Psoas muscle (tissue), 7 donors: ENCODE measurements at regions not wholly inside any gene's neighbourhood (a gene's known extent, or its start where the extent isn't known, plus 50 kb on each side); places are given as distances from the start of the nearest gene placed in this dataset.

ENCODE experiments used
- ATAC-seq, 4 donors: fragments of 200-7000 bp; cut with Tn5 transposase; one replicate each; pipeline ENCODE4 v1.9.1; 2020; ENCODE audit warnings: moderate library complexity in 3 of 4, mild to moderate bottlenecking in 2 of 4
- DNase-seq, 2 donors: peaks; one replicate each; pipeline ENCODE4 v3.0.0-alpha.2; 2020
- H3K27ac ChIP-seq: fragments of 200-600 bp; one replicate; pipeline ENCODE4 v1.8.0; 2022
- H3K27me3 ChIP-seq, 3 donors: fragments of 200-600 bp in 1 of 3; one replicate each; pipeline versions ENCODE4 v1.6.1 to v1.8.0; 2013 to 2022; ENCODE audit warnings: low read length in 2 of 3, mild to moderate bottlenecking in 2 of 3, moderate library complexity in 1 of 3; ENCODE audit not compliant: insufficient read depth in 3 of 3
- H3K36me3 ChIP-seq, 2 donors: fragments of 200-600 bp in 1 of 2; one replicate each; pipeline versions ENCODE4 v1.6.1 to v1.8.0; 2013 to 2022; ENCODE audit warnings: low read depth in 1 of 2, mild to moderate bottlenecking in 1 of 2, moderate library complexity in 1 of 2; ENCODE audit not compliant: insufficient read depth in 1 of 2
- H3K4me1 ChIP-seq: fragments of 200-600 bp; one replicate; pipeline ENCODE4 v1.8.0; 2022
- H3K4me3 ChIP-seq: fragments of 200-600 bp; one replicate; pipeline ENCODE4 v1.8.0; 2022; ENCODE audit warnings: mild to moderate bottlenecking
- H3K9me3 ChIP-seq: fragments of 200-600 bp; one replicate; pipeline ENCODE4 v1.8.0; 2022
- CTCF ChIP-seq: fragments of 200-600 bp; IDR thresholded peaks from one replicate; pipeline ENCODE4 v1.8.0; 2022; ENCODE audit warnings: antibody characterized with exemption
- WGBS, 3 donors: extraction: QIAGEN DNeasy Blood & Tissue Kit; methylation state at CpG; one replicate each; pipeline versions ENCODE4 v1.1.6 to v1.1.7; 2013; 5-methylcytosine and 5-hydroxymethylcytosine counted together
- intact Hi-C, 2 donors: fragments of 100-400 bp; cut with DNase I; formaldehyde crosslinking; loops; one replicate each; pipeline versions ENCODE4 v1.11.0 to v1.14.2; 2022
- donor health status: healthy with polysubstance abuse.
- donor health status: DM: no; HTN: no; CAD: no; lungs with moderate emphysema.
- donor health status: Bipolar disorder and iron deficiency.
- donor health status: healthy.
- donor health status: DM: yes; HTN: yes; CAD: no.
- donor health status: DM: no; HTN: no; CAD: no.
- donor health status: DM: yes; HTN: yes; CAD: no.

- no peaks in the 10 kb centered on the region for H3K4me1 ChIP-seq
- H3K4me3 ChIP-seq, result no peak overlapping the region
- H3K27me3 ChIP-seq, result no peaks in the 10 kb centered on the region
- no peak for ATAC-seq
- intact Hi-C loops, result no loop called here
- 38 to 53% (median 50%) methylated on average over 1 of the region's 1 CpG for WGBS, 3 donors
- no peaks in the 10 kb centered on the region for H3K9me3 ChIP-seq
- H3K36me3 ChIP-seq, result no peaks in the 10 kb centered on the region
- DNase-seq, result no peak
- no peak for TF ChIP-seq CTCF
- no peak overlapping the region for H3K27ac ChIP-seq
Measured at GRCh38 chr16:62829084-62829483, 792.8 kb upstream of the CDH8 start.

- ATAC-seq (no peak), DNase-seq (no peak)
- 79 to 95% (median 84%) methylated on average over 2 of the region's 2 CpGs for WGBS, 3 donors
- peaks cover 7% of the 10 kb centered on the region for H3K9me3 ChIP-seq
- H3K4me1 ChIP-seq, result no peaks in the 10 kb centered on the region
- no peak overlapping the region for H3K27ac ChIP-seq
- intact Hi-C loops, result no loop called here
- H3K4me3 ChIP-seq, result no peak overlapping the region
- H3K36me3 ChIP-seq, result no peaks in the 10 kb centered on the region
- H3K27me3 ChIP-seq, result no peaks in the 10 kb centered on the region
- TF ChIP-seq CTCF, result no peak
Measured at GRCh38 chr16:62821824-62822223, 785.6 kb upstream of the CDH8 start.

- no peak overlapping the region for H3K4me3 ChIP-seq
- no peaks in the 10 kb centered on the region for H3K9me3 ChIP-seq
- no peak for TF ChIP-seq CTCF
- no peak overlapping the region for H3K27ac ChIP-seq
- no peaks in the 10 kb centered on the region for H3K27me3 ChIP-seq
- no peaks in the 10 kb centered on the region for H3K4me1 ChIP-seq
- H3K36me3 ChIP-seq, result no peaks in the 10 kb centered on the region
- intact Hi-C loops, result no loop called here
- WGBS, 3 donors, result 72 to 81% (median 72%) methylated on average over 3 of the region's 3 CpGs
- DNase-seq (no peak), ATAC-seq (no peak)
Measured at GRCh38 chr16:62816971-62817519, 780.8 kb upstream of the CDH8 start.

GRCh38 chr16:62814891-62815290 is 778.7 kb upstream of the CDH8 start:
- Histone ChIP-seq H3K27ac (no peak overlapping the region), H3K4me1 (no peaks in the 10 kb centered on the region), H3K9me3 (no peaks in the 10 kb centered on the region), H3K36me3 (no peaks in the 10 kb centered on the region), H3K4me3 (no peak overlapping the region), H3K27me3 (no peaks in the 10 kb centered on the region)
- intact Hi-C loops, result no loop called here
- ATAC-seq (no peak), DNase-seq (no peak)
- TF ChIP-seq CTCF, result no peak
- WGBS, 3 donors, result 44 to 54% (median 48%) methylated on average over 2 of the region's 2 CpGs

- TF ChIP-seq CTCF, result no peak
- Histone ChIP-seq H3K4me1 (no peaks in the 10 kb centered on the region), H3K27ac (no peak overlapping the region), H3K4me3 (no peak overlapping the region), H3K9me3 (no peaks in the 10 kb centered on the region), H3K36me3 (no peaks in the 10 kb centered on the region), H3K27me3 (no peaks in the 10 kb centered on the region)
- intact Hi-C loops, result no loop called here
- peak; percentile 13 to 50 for DNase-seq
- peak in 3 of 4 donors; percentile 72 to 79 (median 78) for ATAC-seq
- WGBS, 3 donors, result 30 to 50% (median 40%) methylated on average over 4 of the region's 4 CpGs
Measured at GRCh38 chr16:62805221-62805857, 769.1 kb upstream of the CDH8 start.
